SK-N-SH treated with all-trans-retinoic acid at 6 μM for 48 hours (cell line): ENCODE measurements at regions not wholly inside any gene's neighbourhood (a gene's known extent, or its start where the extent isn't known, plus 50 kb on each side); places are given as distances from the start of the nearest gene placed in this dataset.

ENCODE experiments used
- ATAC-seq: fragments of 200-7000 bp; cut with Tn5 transposase; 3 replicates; pipeline ENCODE4 v1.9.1; 2020; ENCODE audit warnings: mild to moderate bottlenecking, moderate library complexity
- ARNTL ChIP-seq: fragments of 450-650 bp; formaldehyde crosslinking; IDR thresholded peaks from 2 replicates; pipeline ENCODE4 v1.5.0; 2020; ENCODE audit warnings: low read depth, mild to moderate bottlenecking, moderate library complexity, borderline replicate concordance
- CREB5 ChIP-seq: fragments of 250-450 bp; sonication (Bioruptor Pico); IDR thresholded peaks from 2 replicates; pipeline ENCODE4 v1.5.1; 2020; ENCODE audit warnings: low read depth, mild to moderate bottlenecking, moderate library complexity
- CSDC2 ChIP-seq: fragments of 250-450 bp; sonication (Bioruptor Pico); IDR thresholded peaks from 2 replicates; pipeline ENCODE4 v1.5.0; 2020; ENCODE audit warnings: mild to moderate bottlenecking, moderate library complexity
- CSRNP3 ChIP-seq: fragments of 250-450 bp; sonication (Bioruptor Pico); IDR thresholded peaks from 2 replicates; pipeline ENCODE4 v1.5.1; 2021; ENCODE audit warnings: mild to moderate bottlenecking, moderate library complexity
- PATZ1 ChIP-seq: fragments of 250-450 bp; sonication (Bioruptor Pico); IDR thresholded peaks from 2 replicates; pipeline ENCODE4 v1.8.0; 2020; ENCODE audit warnings: mild to moderate bottlenecking, moderate library complexity, borderline replicate concordance
- POU6F1 ChIP-seq: fragments of 250-450 bp; sonication (Bioruptor Pico); IDR thresholded peaks from 2 replicates; pipeline ENCODE4 v1.8.0; 2021; ENCODE audit warnings: low read depth, mild to moderate bottlenecking, moderate library complexity, borderline replicate concordance
- PPARA ChIP-seq: fragments of 250-450 bp; sonication (Bioruptor Pico); IDR thresholded peaks from 2 replicates; pipeline ENCODE4 v1.5.0; 2020; ENCODE audit warnings: mild to moderate bottlenecking, borderline replicate concordance
- RARB ChIP-seq: fragments of 250-450 bp; sonication (Bioruptor Pico); IDR thresholded peaks from 2 replicates; pipeline ENCODE4 v1.8.0; 2021; ENCODE audit warnings: mild to moderate bottlenecking, moderate library complexity
- SNAI2 ChIP-seq: fragments of 250-450 bp; sonication (Bioruptor Pico); IDR thresholded peaks from 2 replicates; pipeline ENCODE4 v1.5.0; 2020; ENCODE audit warnings: mild to moderate bottlenecking, moderate library complexity
- TOX ChIP-seq: fragments of 250-450 bp; sonication (Bioruptor Pico); IDR thresholded peaks from 2 replicates; pipeline ENCODE4 v1.8.0; 2021; ENCODE audit warnings: mild to moderate bottlenecking, moderate library complexity, borderline replicate concordance
- TSHZ2 ChIP-seq: fragments of 250-450 bp; sonication (Bioruptor Pico); IDR thresholded peaks from 2 replicates; pipeline ENCODE4 v1.5.0; 2020; ENCODE audit warnings: mild to moderate bottlenecking, moderate library complexity
- ZFP3 ChIP-seq: fragments of 250-450 bp; sonication (Bioruptor Pico); IDR thresholded peaks from 2 replicates; pipeline ENCODE4 v1.5.0; 2020; ENCODE audit warnings: mild to moderate bottlenecking, moderate library complexity
- ZFP30 ChIP-seq: fragments of 450-650 bp; formaldehyde crosslinking; IDR thresholded peaks from 2 replicates; pipeline ENCODE4 v1.5.0; 2022; ENCODE audit warnings: mild to moderate bottlenecking, moderate library complexity
- ZNF565 ChIP-seq: fragments of 450-650 bp; formaldehyde crosslinking; conservative IDR thresholded peaks from 2 replicates; pipeline ENCODE4 v1.5.0; 2020; ENCODE audit warnings: low read depth, mild to moderate bottlenecking, moderate library complexity
- ZNF8 ChIP-seq: fragments of 450-650 bp; formaldehyde crosslinking; IDR thresholded peaks from 2 replicates; pipeline ENCODE4 v1.5.0; 2020; ENCODE audit warnings: mild to moderate bottlenecking, moderate library complexity

- no peak for TF ChIP-seq CSRNP3 (CRISPR knock-in tag)
- TF ChIP-seq TSHZ2 (CRISPR knock-in tag): no peak
These were observed 405.6 kb downstream of the DMRT2 start (continued) for GRCh38 chr9:1455766-1456165.

GRCh38 chr9:1456301-1457024 is 406.3 kb downstream of the DMRT2 start:
- no peak for ATAC-seq
- no peak for TF ChIP-seq PPARA (CRISPR knock-in tag)
- TF ChIP-seq RARB (CRISPR knock-in tag): no peak
- TF ChIP-seq TSHZ2 (CRISPR knock-in tag): no peak
- TF ChIP-seq SNAI2 (CRISPR knock-in tag): no peak
- no peak for TF ChIP-seq PATZ1
- no peak for TF ChIP-seq CREB5
- no peak for TF ChIP-seq ARNTL (CRISPR knock-in tag)
- TF ChIP-seq POU6F1: no peak
- no peak for TF ChIP-seq CSDC2 (CRISPR knock-in tag)
- no peak for TF ChIP-seq ZFP30 (CRISPR knock-in tag)

- ATAC-seq: no peak
- no peak for TF ChIP-seq PATZ1
- no peak for TF ChIP-seq TOX
- TF ChIP-seq POU6F1: no peak
- TF ChIP-seq CSRNP3 (CRISPR knock-in tag): no peak
- no peak for TF ChIP-seq ZFP30 (CRISPR knock-in tag)
- TF ChIP-seq ZNF565 (CRISPR knock-in tag): no peak
- TF ChIP-seq RARB (CRISPR knock-in tag): no peak
- TF ChIP-seq ZFP3: no peak
- TF ChIP-seq ZNF8 (CRISPR knock-in tag): no peak
These were observed 407.3 kb downstream of the DMRT2 start for GRCh38 chr9:1457460-1457859.
